Vagina (tissue), 2 donors: ENCODE measurements at regions not wholly inside any gene's neighbourhood (a gene's known extent, or its start where the extent isn't known, plus 50 kb on each side); places are given as distances from the start of the nearest gene placed in this dataset.

ENCODE experiments used
- DNase-seq, 2 donors: peaks; one replicate each; pipeline ENCODE4 v3.0.0-alpha.2; 2017; ENCODE audit errors: extremely low spot score in 2 of 2
- H3K27ac ChIP-seq: fragments of 200-600 bp; sonication (generic); one replicate; pipeline ENCODE4 v1.5.1; 2019
- H3K27me3 ChIP-seq: fragments of 200-600 bp; sonication (generic); one replicate; pipeline ENCODE4 v1.5.1; 2019
- H3K36me3 ChIP-seq, 2 donors: fragments of 200-600 bp; sonication (generic); one replicate each; pipeline ENCODE4 v1.5.1; 2017 to 2019
- H3K4me1 ChIP-seq: fragments of 200-600 bp; sonication (generic); one replicate; pipeline ENCODE4 v1.5.1; 2019
- H3K4me3 ChIP-seq, 2 donors: fragments of 200-600 bp; sonication (generic); 1 replicate in 1 of 2; 2 replicates in 1 of 2; pipeline ENCODE4 v1.5.1; 2016 to 2019
- H3K9me3 ChIP-seq: fragments of 200-600 bp; sonication (generic); one replicate; pipeline ENCODE4 v1.5.1; 2019
- POLR2A ChIP-seq, 2 donors: fragments of 450-650 bp; IDR thresholded peaks; one replicate each; pipeline ENCODE4 v1.6.1; 2017; ENCODE audit warnings: antibody characterized with exemption in 2 of 2, mild to moderate bottlenecking in 2 of 2, moderate library complexity in 2 of 2
- POLR2AphosphoS5 ChIP-seq, 2 donors: sonication (generic); formaldehyde crosslinking; IDR thresholded peaks; one replicate each; pipeline ENCODE4 v1.9.0; 2017; ENCODE audit warnings: antibody characterized with exemption in 2 of 2, mild to moderate bottlenecking in 2 of 2, low read depth in 1 of 2; ENCODE audit not compliant: insufficient read depth in 1 of 2
- intact Hi-C: fragments of 100-400 bp; cut with DNase I; formaldehyde crosslinking; loops from one replicate; pipeline ENCODE4 v1.15.1; 2023
- TF ChIP-seq, protein P1 (sequence below), 3 experiments: fragments of 450-650 bp in 2 of 3; fragments of 200-600 bp in 1 of 3; sonication (generic) in 1 of 3; IDR thresholded peaks; one replicate each; pipeline ENCODE4 v1.5.1; 2017 to 2019; ENCODE audit warnings: antibody characterized with exemption in 3 of 3, mild to moderate bottlenecking in 2 of 3, moderate library complexity in 2 of 3

DNA sequence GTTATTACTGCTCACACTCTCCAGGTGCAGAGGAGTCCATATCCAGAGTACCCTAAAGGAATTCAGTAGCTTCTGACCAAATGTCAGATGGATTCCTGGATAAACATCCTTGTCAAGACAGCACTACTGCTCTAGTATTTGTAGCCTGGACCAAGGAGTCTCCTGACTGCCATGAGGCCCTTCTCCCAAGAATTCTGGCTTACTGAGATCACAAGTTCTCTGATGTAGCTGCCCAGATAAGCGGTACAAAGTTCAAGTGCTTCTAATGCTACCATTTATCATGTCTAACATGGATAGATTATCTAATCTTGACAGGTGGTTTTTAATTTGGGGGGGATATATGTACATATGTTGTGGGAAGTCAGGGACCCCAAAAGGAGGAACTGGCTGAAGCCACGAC is 196.6 kb upstream of the HMCN1 start:
- Histone ChIP-seq H3K27ac (no peak overlapping the region), H3K27me3 (no peaks in the 10 kb centered on the region), H3K36me3 (no peaks in the 10 kb centered on the region), H3K9me3 (no peaks in the 10 kb centered on the region), H3K4me3 (no peak overlapping the region), H3K4me1 (no peaks in the 10 kb centered on the region)
- no peak for TF ChIP-seq POLR2A (IDR thresholded peaks at IDR 0.05)
- no peak for TF ChIP-seq POLR2AphosphoS5 (IDR thresholded peaks at IDR 0.05; ENCODE audit: insufficient read depth in 1 of 2, low read depth in 1 of 2)
- TF ChIP-seq, protein P1, sequence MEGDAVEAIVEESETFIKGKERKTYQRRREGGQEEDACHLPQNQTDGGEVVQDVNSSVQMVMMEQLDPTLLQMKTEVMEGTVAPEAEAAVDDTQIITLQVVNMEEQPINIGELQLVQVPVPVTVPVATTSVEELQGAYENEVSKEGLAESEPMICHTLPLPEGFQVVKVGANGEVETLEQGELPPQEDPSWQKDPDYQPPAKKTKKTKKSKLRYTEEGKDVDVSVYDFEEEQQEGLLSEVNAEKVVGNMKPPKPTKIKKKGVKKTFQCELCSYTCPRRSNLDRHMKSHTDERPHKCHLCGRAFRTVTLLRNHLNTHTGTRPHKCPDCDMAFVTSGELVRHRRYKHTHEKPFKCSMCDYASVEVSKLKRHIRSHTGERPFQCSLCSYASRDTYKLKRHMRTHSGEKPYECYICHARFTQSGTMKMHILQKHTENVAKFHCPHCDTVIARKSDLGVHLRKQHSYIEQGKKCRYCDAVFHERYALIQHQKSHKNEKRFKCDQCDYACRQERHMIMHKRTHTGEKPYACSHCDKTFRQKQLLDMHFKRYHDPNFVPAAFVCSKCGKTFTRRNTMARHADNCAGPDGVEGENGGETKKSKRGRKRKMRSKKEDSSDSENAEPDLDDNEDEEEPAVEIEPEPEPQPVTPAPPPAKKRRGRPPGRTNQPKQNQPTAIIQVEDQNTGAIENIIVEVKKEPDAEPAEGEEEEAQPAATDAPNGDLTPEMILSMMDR (IDR thresholded peaks at IDR 0.05) = no peak
- intact Hi-C loops = no loop called here
- DNase-seq = no peak

DNA sequence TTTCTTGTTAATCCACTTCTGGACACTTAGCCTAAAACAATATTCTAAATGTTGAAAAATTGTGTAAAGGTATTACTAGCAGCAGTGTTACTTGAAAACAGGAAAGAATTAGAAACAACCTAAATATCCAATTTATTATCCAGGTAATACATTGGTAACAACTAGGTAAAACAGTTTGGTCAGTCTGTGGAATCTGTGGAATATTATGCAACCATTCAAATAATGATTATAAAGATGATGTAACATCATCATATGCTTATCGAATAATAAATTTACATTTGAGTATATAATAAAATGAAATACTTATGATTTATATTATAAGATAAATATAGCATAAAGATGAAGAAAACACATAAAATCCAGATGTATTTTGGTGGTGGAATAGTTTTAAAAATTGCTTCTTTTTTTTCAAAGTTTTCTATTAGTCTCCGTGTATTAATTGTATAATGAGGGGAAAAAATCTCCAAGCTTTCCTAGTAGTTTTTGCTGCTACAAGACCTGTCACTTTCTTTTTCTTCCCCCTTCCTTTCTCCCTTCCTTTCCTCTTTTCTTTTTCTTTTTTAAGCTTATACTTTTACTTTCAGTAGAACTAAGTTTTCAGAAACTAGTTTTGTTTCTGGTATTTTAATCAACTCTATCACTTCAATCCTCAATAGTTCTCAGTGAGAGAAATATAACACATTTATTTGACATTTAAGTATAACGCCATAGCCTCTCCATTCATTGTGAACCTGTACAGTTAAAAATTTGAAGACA is 197.8 kb upstream of the HMCN1 start:
- intact Hi-C loops = no loop called here

DNA sequence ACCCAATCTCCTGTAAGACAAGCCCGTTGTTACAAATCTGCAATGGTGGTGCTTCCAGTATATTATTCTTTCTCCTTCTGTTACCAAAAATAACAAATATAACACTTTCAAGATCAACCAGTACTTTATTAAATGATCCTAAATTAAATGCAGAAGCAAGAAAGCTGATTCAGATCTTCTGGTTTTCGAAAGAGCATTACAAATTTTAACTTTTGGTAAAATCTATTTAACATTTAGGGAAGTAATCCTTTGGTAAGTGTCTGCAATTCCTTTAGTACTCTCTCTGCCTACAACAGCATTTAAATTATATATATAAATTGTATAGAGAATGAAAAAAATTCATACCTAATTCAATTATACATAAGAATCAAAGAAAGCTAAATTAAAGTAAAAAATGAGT is 198.6 kb upstream of the HMCN1 start:
- Histone ChIP-seq H3K27ac (no peak overlapping the region), H3K4me1 (no peaks in the 10 kb centered on the region), H3K36me3 (no peaks in the 10 kb centered on the region), H3K4me3 (no peak overlapping the region), H3K9me3 (no peaks in the 10 kb centered on the region), H3K27me3 (no peaks in the 10 kb centered on the region)
- intact Hi-C loops = no loop called here
- TF ChIP-seq, protein P1 (IDR thresholded peaks at IDR 0.05) = no peak
- TF ChIP-seq POLR2A (IDR thresholded peaks at IDR 0.05) (no peak), POLR2AphosphoS5 (IDR thresholded peaks at IDR 0.05; ENCODE audit: insufficient read depth in 1 of 2, low read depth in 1 of 2) (no peak)
- DNase-seq = no peak

More for the DNA sequence above, 197.8 kb upstream of the HMCN1 start:
- no peak overlapping the region for H3K27ac ChIP-seq
- no peak for TF ChIP-seq POLR2A (IDR thresholded peaks at IDR 0.05)
- TF ChIP-seq, protein P1 (IDR thresholded peaks at IDR 0.05) = no peak
- no peak for TF ChIP-seq POLR2AphosphoS5 (IDR thresholded peaks at IDR 0.05; ENCODE audit: insufficient read depth in 1 of 2, low read depth in 1 of 2)
- DNase-seq = no peak
- no peaks in the 10 kb centered on the region for H3K9me3 ChIP-seq
- H3K27me3 ChIP-seq = no peaks in the 10 kb centered on the region
- H3K4me1 ChIP-seq = no peaks in the 10 kb centered on the region
- no peak overlapping the region for H3K4me3 ChIP-seq
- H3K36me3 ChIP-seq = no peaks in the 10 kb centered on the region

DNA sequence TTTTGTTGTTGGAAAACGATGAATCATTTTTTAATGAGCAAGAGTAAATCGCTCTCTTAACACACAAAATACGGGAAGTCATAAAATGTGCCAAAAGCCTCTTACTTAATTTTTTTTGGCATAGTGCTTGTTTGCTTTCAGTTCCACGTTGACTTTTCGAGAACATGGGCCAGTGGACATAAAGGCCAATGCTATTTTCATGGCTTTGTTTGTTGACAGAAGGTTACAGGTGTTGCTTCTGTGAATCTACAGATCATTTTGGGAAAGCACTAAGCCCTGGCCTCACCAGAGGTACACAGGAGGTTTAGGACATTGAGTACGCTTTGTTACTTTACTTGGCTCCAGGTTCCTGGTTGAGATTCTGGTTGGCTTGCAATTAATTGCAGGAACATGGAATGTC is 199.4 kb upstream of the HMCN1 start:
- intact Hi-C loops = no loop called here
- Histone ChIP-seq H3K27me3 (no peaks in the 10 kb centered on the region), H3K4me3 (no peak overlapping the region), H3K4me1 (no peaks in the 10 kb centered on the region), H3K9me3 (no peaks in the 10 kb centered on the region), H3K27ac (no peak overlapping the region), H3K36me3 (no peaks in the 10 kb centered on the region)
- no peak for DNase-seq
- TF ChIP-seq POLR2AphosphoS5 (IDR thresholded peaks at IDR 0.05; ENCODE audit: insufficient read depth in 1 of 2, low read depth in 1 of 2) = peak in 1 of 2 donors; percentile 42
- no peak for TF ChIP-seq POLR2A (IDR thresholded peaks at IDR 0.05)
- TF ChIP-seq, protein P1 (IDR thresholded peaks at IDR 0.05) = no peak

DNA sequence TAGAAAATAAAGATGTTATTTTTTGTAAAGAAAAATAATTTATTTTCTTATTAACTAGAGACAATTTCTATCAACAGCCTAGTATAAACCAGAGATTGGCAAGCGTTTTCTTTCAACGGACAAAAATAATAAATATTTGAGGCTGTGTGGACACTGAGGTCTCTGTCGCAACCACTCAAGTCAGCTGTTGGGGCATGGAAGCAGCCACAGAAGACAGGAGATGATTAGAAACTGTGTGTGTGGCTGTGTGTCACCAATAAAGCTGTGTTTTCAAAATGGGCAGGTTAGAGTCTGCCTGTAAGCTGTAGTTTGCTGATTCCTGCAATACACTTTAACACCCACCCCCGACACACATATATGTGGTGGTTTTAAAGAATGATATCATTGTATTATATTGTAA is 200.6 kb upstream of the HMCN1 start:
- TF ChIP-seq POLR2A (IDR thresholded peaks at IDR 0.05) (no peak), POLR2AphosphoS5 (IDR thresholded peaks at IDR 0.05; ENCODE audit: insufficient read depth in 1 of 2, low read depth in 1 of 2) (no peak)
- TF ChIP-seq, protein P1 (IDR thresholded peaks at IDR 0.05) = no peak
- no peaks in the 10 kb centered on the region for H3K4me1 ChIP-seq
- intact Hi-C loops = no loop called here
- no peaks in the 10 kb centered on the region for H3K36me3 ChIP-seq
- no peak for DNase-seq
- H3K27ac ChIP-seq = no peak overlapping the region
- no peaks in the 10 kb centered on the region for H3K27me3 ChIP-seq
- H3K4me3 ChIP-seq = no peak overlapping the region
- no peaks in the 10 kb centered on the region for H3K9me3 ChIP-seq
